B cell (primary cell): ENCODE measurements at regions not wholly inside any gene's neighbourhood (a gene's known extent, or its start where the extent isn't known, plus 50 kb on each side); places are given as distances from the start of the nearest gene placed in this dataset.

Experiments
- ATAC-seq: fragments of 200-7000 bp; cut with Tn5 transposase; one replicate; pipeline ENCODE4 v1.10.0; 2021; ENCODE audit warnings: low read depth, mild to moderate bottlenecking, moderate number of reproducible peaks, moderate library complexity
- CTCF ChIA-PET: fragments of 350-600 bp; sonication (Branson Sonifier 250); formaldehyde crosslinking; loops from one replicate; lab custom pipeline; 2021; ENCODE audit warnings: antibody characterized with exemption, inconsistent platforms; lab: Charles Lee
- POLR2A ChIA-PET: fragments of 350-600 bp; sonication (Branson Sonifier 250); formaldehyde crosslinking; loops from one replicate; lab custom pipeline; 2021; ENCODE audit warnings: antibody characterized with exemption; lab: Charles Lee
- DNase-seq: peaks from one replicate; pipeline ENCODE4 v3.0.0; 2013
- H2AFZ ChIP-seq: 2 replicates; pipeline ENCODE4 v1.6.1; 2012; ENCODE audit warnings: mild to moderate bottlenecking, low read depth, low read length; ENCODE audit not compliant: insufficient read depth, poor library complexity, severe bottlenecking
- H3K27ac ChIP-seq, 2 donors: 1 replicate in 1 of 2; 2 replicates in 1 of 2; pipeline ENCODE4 v1.5.1; 2012 to 2013; ENCODE audit warnings: low read length in 2 of 2, mild to moderate bottlenecking in 2 of 2, moderate library complexity in 1 of 2
- H3K27me3 ChIP-seq, 4 experiments: fragments of 200-600 bp in 1 of 4; sonication (generic) in 1 of 4; replicated peaks in 1 of 4; 1 replicate in 2 of 4; 2 replicates in 2 of 4; pipeline versions ENCODE4 v1.6.1 to v1.7.0; 2013 to 2016; ENCODE audit warnings: low read length in 3 of 4, mild to moderate bottlenecking in 2 of 4, mixed read lengths in 1 of 4, moderate library complexity in 1 of 4; ENCODE audit not compliant: insufficient read depth in 4 of 4, control insufficient read depth in 3 of 4; ENCODE audit errors: control extremely low read depth in 1 of 4
- H3K36me3 ChIP-seq, 2 experiments: replicated peaks in 1 of 2; 1 replicate in 1 of 2; 2 replicates in 1 of 2; pipeline versions ENCODE4 v1.6.1 to v1.7.1; 2013; ENCODE audit warnings: low read length in 1 of 2; ENCODE audit not compliant: insufficient read depth in 2 of 2, control insufficient read depth in 1 of 2; ENCODE audit errors: control extremely low read depth in 1 of 2, extremely low read depth in 1 of 2
- H3K4me1 ChIP-seq, 2 donors: fragments of 200-600 bp in 1 of 2; sonication (generic) in 1 of 2; 1 replicate in 1 of 2; 2 replicates in 1 of 2; pipeline versions ENCODE4 v1.5.1 to v1.6.1; 2013 to 2017; ENCODE audit warnings: low read length in 2 of 2; ENCODE audit not compliant: control insufficient read depth in 2 of 2, insufficient read depth in 2 of 2
- H3K4me2 ChIP-seq: replicated peaks from 2 replicates; pipeline ENCODE3; 2012; ENCODE audit warnings: mild to moderate bottlenecking, low read depth, low read length; ENCODE audit not compliant: poor library complexity, severe bottlenecking
- H3K4me3 ChIP-seq, 5 experiments: fragments of 200-600 bp in 1 of 5; sonication (generic) in 1 of 5; 1 replicate in 3 of 5; 2 replicates in 2 of 5; pipeline versions ENCODE4 v1.5.1 to v1.7.0; 2011 to 2016; ENCODE audit warnings: low read length in 4 of 5, mild to moderate bottlenecking in 4 of 5, low read depth in 2 of 5, control low read depth in 1 of 5, moderate library complexity in 1 of 5; ENCODE audit not compliant: insufficient read depth in 1 of 5; ENCODE audit errors: control extremely low read depth in 1 of 5, extremely low read depth in 1 of 5
- H3K79me2 ChIP-seq: fragments of 200-600 bp; sonication (generic); one replicate; pipeline ENCODE4 v1.6.0; 2016; ENCODE audit warnings: low read length; ENCODE audit not compliant: control insufficient read depth, insufficient read depth
- H3K9ac ChIP-seq: fragments of 200-600 bp; sonication (generic); 2 replicates; pipeline ENCODE4 v1.6.1; 2017; ENCODE audit warnings: mild to moderate bottlenecking, low read length, moderate library complexity
- H3K9me3 ChIP-seq, 3 donors: one replicate each; pipeline versions ENCODE4 v1.6.1 to v1.7.1; 2013; ENCODE audit warnings: low read length in 2 of 3; ENCODE audit not compliant: control insufficient read depth in 2 of 3, insufficient read depth in 1 of 3; ENCODE audit errors: control extremely low read depth in 1 of 3
- H4K20me1 ChIP-seq: 2 replicates; pipeline ENCODE4 v1.6.0; 2012; ENCODE audit warnings: mild to moderate bottlenecking, low read length; ENCODE audit not compliant: insufficient read depth, control insufficient read depth, poor library complexity, severe bottlenecking
- H3K27ac Mint-ChIP-seq: one replicate; pipeline ENCODE4 v1.8.0; 2021; ENCODE audit warnings: mixed read lengths
- H3K27me3 Mint-ChIP-seq: one replicate; pipeline ENCODE4 v1.8.0; 2021; ENCODE audit warnings: mixed read lengths
- H3K4me1 Mint-ChIP-seq: one replicate; pipeline ENCODE4 v1.8.0; 2021; ENCODE audit warnings: mixed read lengths
- H3K4me3 Mint-ChIP-seq: one replicate; pipeline ENCODE4 v1.8.0; 2021; ENCODE audit warnings: mixed read lengths
- H3K9me3 Mint-ChIP-seq: one replicate; pipeline ENCODE4 v1.8.0; 2022; ENCODE audit warnings: mixed read lengths; ENCODE audit not compliant: insufficient read depth
- EZH2 ChIP-seq: IDR thresholded peaks from 2 replicates; pipeline ENCODE4 v1.6.1; 2012; ENCODE audit warnings: borderline replicate concordance, low read depth, mild to moderate bottlenecking, moderate library complexity, low read length; ENCODE audit not compliant: insufficient read depth, poor library complexity, severe bottlenecking
- WGBS: methylation state at CpG from one replicate; pipeline ENCODE4 v1.1.5; 2013; ENCODE audit warnings: missing lambda C conversion rate; ENCODE audit not compliant: insufficient coverage; 5-methylcytosine and 5-hydroxymethylcytosine counted together
- intact Hi-C: fragments of 100-400 bp; cut with micrococcal nuclease; formaldehyde crosslinking; loops from one replicate; pipeline ENCODE4 v1.10.0; 2022
- TF ChIP-seq, protein P1 (sequence below): fragments of 200-600 bp; IDR thresholded peaks from one replicate; pipeline ENCODE4 v1.8.0; 2022; ENCODE audit warnings: antibody characterized with exemption, mild to moderate bottlenecking

GRCh38 chr4:184544788-184545409 is 70.5 kb upstream of the IRF2 start:
- ChIA-PET CTCF (no interaction called here), POLR2A (no interaction called here)
- Histone ChIP-seq H3K36me3 (no peaks in the 10 kb centered on the region), H3K4me2 (no peak overlapping the region), H3K27ac (no peak overlapping the region), H4K20me1 (no peaks in the 10 kb centered on the region), H3K27me3 (no peaks in the 10 kb centered on the region), H3K79me2 (no peaks in the 10 kb centered on the region), H3K9me3 (no peaks in the 10 kb centered on the region), H3K9ac (no peak overlapping the region), H3K4me3 (no peak overlapping the region), H2AFZ (no peak overlapping the region), H3K4me1 (peaks cover 8 to 16% of the 10 kb centered on the region in 2 donors)
- TF ChIP-seq, protein P1, sequence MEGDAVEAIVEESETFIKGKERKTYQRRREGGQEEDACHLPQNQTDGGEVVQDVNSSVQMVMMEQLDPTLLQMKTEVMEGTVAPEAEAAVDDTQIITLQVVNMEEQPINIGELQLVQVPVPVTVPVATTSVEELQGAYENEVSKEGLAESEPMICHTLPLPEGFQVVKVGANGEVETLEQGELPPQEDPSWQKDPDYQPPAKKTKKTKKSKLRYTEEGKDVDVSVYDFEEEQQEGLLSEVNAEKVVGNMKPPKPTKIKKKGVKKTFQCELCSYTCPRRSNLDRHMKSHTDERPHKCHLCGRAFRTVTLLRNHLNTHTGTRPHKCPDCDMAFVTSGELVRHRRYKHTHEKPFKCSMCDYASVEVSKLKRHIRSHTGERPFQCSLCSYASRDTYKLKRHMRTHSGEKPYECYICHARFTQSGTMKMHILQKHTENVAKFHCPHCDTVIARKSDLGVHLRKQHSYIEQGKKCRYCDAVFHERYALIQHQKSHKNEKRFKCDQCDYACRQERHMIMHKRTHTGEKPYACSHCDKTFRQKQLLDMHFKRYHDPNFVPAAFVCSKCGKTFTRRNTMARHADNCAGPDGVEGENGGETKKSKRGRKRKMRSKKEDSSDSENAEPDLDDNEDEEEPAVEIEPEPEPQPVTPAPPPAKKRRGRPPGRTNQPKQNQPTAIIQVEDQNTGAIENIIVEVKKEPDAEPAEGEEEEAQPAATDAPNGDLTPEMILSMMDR, result no peak
- TF ChIP-seq EZH2, result no peak
- intact Hi-C loops, result no loop called here
- Mint-ChIP-seq H3K4me3 (no peak overlapping the region), H3K9me3 (no peaks in the 10 kb centered on the region), H3K27ac (no peak overlapping the region), H3K27me3 (no peaks in the 10 kb centered on the region), H3K4me1 (peaks cover 18% of the 10 kb centered on the region)
- no peak for DNase-seq
- no CpG with 5 or more reads among the region's 4 CpGs for WGBS
- no peak for ATAC-seq

GRCh38 chr4:184541907-184542306 is 67.6 kb upstream of the IRF2 start:
- no peak overlapping the region for H3K4me2 ChIP-seq
- no peak overlapping the region for H3K4me3 ChIP-seq
- peaks cover 10% of the 10 kb centered on the region for H3K4me1 Mint-ChIP-seq
- H3K4me3 Mint-ChIP-seq, result no peak overlapping the region
- H3K27ac ChIP-seq, result no peak overlapping the region
- DNase-seq (no peak), ATAC-seq (no peak)
- H3K27me3 Mint-ChIP-seq, result no peaks in the 10 kb centered on the region
- WGBS, result 100% methylated on average over 1 of the region's 5 CpGs
- peaks cover under 1 to 1% of the 10 kb centered on the region in 2 donors for H3K4me1 ChIP-seq
- TF ChIP-seq EZH2, result no peak
- TF ChIP-seq, protein P1, result no peak
- H3K27me3 ChIP-seq, result no peaks in the 10 kb centered on the region
- ChIA-PET CTCF (interaction anchor here (1.4 kb wide), 1 partner anchor 278 kb away, joined by 9 read pairs; no protein-coding TSS in a partner anchor), POLR2A (no interaction called here)
- no peaks in the 10 kb centered on the region for H3K36me3 ChIP-seq
- no peaks in the 10 kb centered on the region for H3K9me3 ChIP-seq
- H2AFZ ChIP-seq, result no peak overlapping the region
- no peak overlapping the region for H3K27ac Mint-ChIP-seq
- H3K79me2 ChIP-seq, result peaks cover 4% of the 10 kb centered on the region
- intact Hi-C loops, result no loop called here
- no peaks in the 10 kb centered on the region for H4K20me1 ChIP-seq
- no peak overlapping the region for H3K9ac ChIP-seq
- H3K9me3 Mint-ChIP-seq, result no peaks in the 10 kb centered on the region
